Fibroblast of skin of right quadriceps (primary cell): ENCODE measurements at regions not wholly inside any gene's neighbourhood (a gene's known extent, or its start where the extent isn't known, plus 50 kb on each side); places are given as distances from the start of the nearest gene placed in this dataset.
"Not testable (repeated sequence)": the region's sequence is repeated elsewhere in the genome, so short reads cannot be mapped to it uniquely, and the experiment has no call there.

Source experiments
- DNase-seq: peaks from one replicate; pipeline ENCODE4 v3.0.0-alpha.2; 2013

- no peak for DNase-seq
Measured at GRCh38 chr2:48228345-48228684, 86.2 kb upstream of the FOXN2 start.

- no peak for DNase-seq
Measured at GRCh38 chr2:48229063-48229462, 85.4 kb upstream of the FOXN2 start.

- no peak for DNase-seq
Measured at GRCh38 chr2:48230834-48231233, 83.6 kb upstream of the FOXN2 start.

GRCh38 chr2:48232351-48232750 is 82.1 kb upstream of the FOXN2 start:
- no peak for DNase-seq

- no peak for DNase-seq
Measured at GRCh38 chr2:48233005-48233404, 81.5 kb upstream of the FOXN2 start.

- not testable (repeated sequence) for DNase-seq
Measured at GRCh38 chr2:48233824-48234223, 80.7 kb upstream of the FOXN2 start.

- DNase-seq = no peak
Measured at GRCh38 chr2:48235076-48235475, 79.4 kb upstream of the FOXN2 start.

GRCh38 chr2:48238381-48238780 is 76.1 kb upstream of the FOXN2 start:
- no peak for DNase-seq

GRCh38 chr2:48240912-48241311 is 73.6 kb upstream of the FOXN2 start:
- no peak for DNase-seq

- DNase-seq = peak; percentile 64
Measured at GRCh38 chr2:48247206-48247605, 67.3 kb upstream of the FOXN2 start.

GRCh38 chr2:48248251-48248933 is 66.1 kb upstream of the FOXN2 start:
- DNase-seq = peak; percentile 91

- DNase-seq = peak; percentile 59
Measured at GRCh38 chr2:48249025-48249424, 65.5 kb upstream of the FOXN2 start.

GRCh38 chr2:48249631-48250473 is 64.6 kb upstream of the FOXN2 start:
- DNase-seq = peak; percentile 46

GRCh38 chr2:48250474-48250844 is 64.0 kb upstream of the FOXN2 start:
- DNase-seq = no peak

- DNase-seq = peak; percentile 17
Measured at GRCh38 chr2:48250943-48251342, 63.5 kb upstream of the FOXN2 start.

GRCh38 chr2:48251437-48252148 is 62.9 kb upstream of the FOXN2 start:
- no peak for DNase-seq

GRCh38 chr2:48253301-48253700 is 61.2 kb upstream of the FOXN2 start:
- DNase-seq = no peak

GRCh38 chr2:48254839-48255238 is 59.6 kb upstream of the FOXN2 start:
- DNase-seq = no peak

- no peak for DNase-seq
Measured at GRCh38 chr2:48257456-48257855, 57.0 kb upstream of the FOXN2 start.

- no peak for DNase-seq
Measured at GRCh38 chr2:48258481-48259149, 55.9 kb upstream of the FOXN2 start.

- no peak for DNase-seq
Measured at GRCh38 chr2:48259811-48260210, 54.7 kb upstream of the FOXN2 start.

GRCh38 chr2:48264627-48265026 is 49.9 kb upstream of the FOXN2 start:
- no peak for DNase-seq
